Cardiac fibroblast (primary cell): ENCODE measurements at regions not wholly inside any gene's neighbourhood (a gene's known extent, or its start where the extent isn't known, plus 50 kb on each side); places are given as distances from the start of the nearest gene placed in this dataset.

Source experiments
- DNase-seq, 2 donors: peaks; one replicate each; pipeline versions ENCODE4 v3.0.0 to v3.0.0-alpha.2; 2010; ENCODE audit warnings: low read depth in 2 of 2
- H3K4me3 ChIP-seq, 2 donors: replicated peaks in 1 of 2; 1 replicate in 1 of 2; 2 replicates in 1 of 2; pipeline ENCODE4 v1.5.1; 2011; ENCODE audit warnings: low read depth in 2 of 2, low read length in 2 of 2, mild to moderate bottlenecking in 2 of 2, moderate library complexity in 1 of 2
- CTCF ChIP-seq: IDR thresholded peaks from one replicate; pipeline ENCODE4 v1.5.1; 2011; ENCODE audit warnings: low read depth, mild to moderate bottlenecking, low read length, inconsistent platforms

- H3K4me3 ChIP-seq, result no peak overlapping the region
- TF ChIP-seq CTCF, result no peak
- DNase-seq, result no peak
Observed at GRCh38 chr14:101175731-101176534, 272.4 kb upstream of the RTL1 start.

- no peak overlapping the region for H3K4me3 ChIP-seq
- TF ChIP-seq CTCF, result no peak
- DNase-seq, result no peak
Observed at GRCh38 chr14:101176535-101177205, 273.1 kb upstream of the RTL1 start.

- no peak overlapping the region for H3K4me3 ChIP-seq
- no peak for TF ChIP-seq CTCF
- DNase-seq, result no peak
Observed at GRCh38 chr14:101177301-101177971, 273.9 kb upstream of the RTL1 start.

- H3K4me3 ChIP-seq, result no peak overlapping the region
- no peak for TF ChIP-seq CTCF
- DNase-seq, result no peak
Observed at GRCh38 chr14:101178184-101179072, 274.9 kb upstream of the RTL1 start.

- DNase-seq, result no peak
- TF ChIP-seq CTCF, result no peak
- H3K4me3 ChIP-seq, result no peak overlapping the region
Observed at GRCh38 chr14:101179691-101180211, 276.2 kb upstream of the RTL1 start.
